Muscle layer of colon (tissue), 2 donors: ENCODE measurements at regions not wholly inside any gene's neighbourhood (a gene's known extent, or its start where the extent isn't known, plus 50 kb on each side); places are given as distances from the start of the nearest gene placed in this dataset.

Experiments
- H3K27ac ChIP-seq: one replicate; pipeline ENCODE4 v1.7.0; 2013; ENCODE audit warnings: low read depth, mild to moderate bottlenecking, low read length, moderate library complexity
- H3K27me3 ChIP-seq, 2 donors: one replicate each; pipeline ENCODE4 v1.7.0; 2013; ENCODE audit warnings: low read length in 2 of 2, mild to moderate bottlenecking in 2 of 2; ENCODE audit not compliant: insufficient read depth in 2 of 2, control insufficient read depth in 1 of 2
- H3K36me3 ChIP-seq: one replicate; pipeline ENCODE4 v1.7.0; 2013; ENCODE audit warnings: mild to moderate bottlenecking, low read length; ENCODE audit not compliant: insufficient read depth
- H3K4me1 ChIP-seq: one replicate; pipeline ENCODE4 v1.7.0; 2013; ENCODE audit warnings: mild to moderate bottlenecking, low read length; ENCODE audit not compliant: insufficient read depth
- H3K4me3 ChIP-seq, 2 donors: one replicate each; pipeline ENCODE4 v1.7.0; 2013; ENCODE audit warnings: low read length in 2 of 2, low read depth in 1 of 2, mild to moderate bottlenecking in 1 of 2, moderate library complexity in 1 of 2
- H3K9ac ChIP-seq: one replicate; pipeline ENCODE4 v1.7.0; 2013; ENCODE audit warnings: low read length
- H3K9me3 ChIP-seq: one replicate; pipeline ENCODE4 v1.7.0; 2013; ENCODE audit warnings: mild to moderate bottlenecking, low read length
- donor health status: abdominal sarcoma.
- donor health status: Adenocarcinoma of cecum.

DNA sequence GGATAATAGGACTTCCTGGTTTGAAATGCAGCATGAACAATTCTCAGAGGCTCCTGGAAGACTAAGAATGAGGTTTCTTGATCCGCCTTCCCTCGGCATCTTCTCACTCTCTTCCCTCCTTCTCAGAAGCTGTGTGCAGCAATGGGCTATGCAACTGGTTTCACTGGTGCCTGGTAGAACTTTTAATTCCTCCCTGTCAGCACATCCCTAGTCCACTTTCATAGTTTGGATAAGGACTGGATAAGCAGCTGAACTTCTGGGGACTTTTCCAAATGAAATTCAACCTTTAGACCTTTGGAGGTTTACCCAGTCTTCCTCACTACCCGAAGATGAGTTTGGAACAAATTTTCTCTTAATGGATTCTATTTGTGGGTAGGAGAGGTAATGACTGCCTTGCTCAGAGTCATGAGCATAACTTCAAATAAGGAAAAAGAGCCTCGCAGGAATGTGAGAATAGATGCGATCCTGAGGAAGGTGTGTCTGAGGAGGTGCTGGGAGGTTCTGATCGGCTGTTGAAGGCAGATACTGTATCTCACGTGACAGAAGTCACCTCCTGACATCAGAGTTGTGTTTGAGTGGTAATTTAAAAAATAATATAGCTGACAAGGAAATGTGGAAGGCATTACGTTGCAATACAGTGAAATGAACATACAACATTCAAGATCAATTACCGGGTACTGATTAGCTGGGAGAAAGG lies 56.0 kb upstream of the HAND2 start:
- Histone ChIP-seq H3K4me3 (no peak overlapping the region), H3K4me1 (peaks cover 16% of the 10 kb centered on the region)

DNA sequence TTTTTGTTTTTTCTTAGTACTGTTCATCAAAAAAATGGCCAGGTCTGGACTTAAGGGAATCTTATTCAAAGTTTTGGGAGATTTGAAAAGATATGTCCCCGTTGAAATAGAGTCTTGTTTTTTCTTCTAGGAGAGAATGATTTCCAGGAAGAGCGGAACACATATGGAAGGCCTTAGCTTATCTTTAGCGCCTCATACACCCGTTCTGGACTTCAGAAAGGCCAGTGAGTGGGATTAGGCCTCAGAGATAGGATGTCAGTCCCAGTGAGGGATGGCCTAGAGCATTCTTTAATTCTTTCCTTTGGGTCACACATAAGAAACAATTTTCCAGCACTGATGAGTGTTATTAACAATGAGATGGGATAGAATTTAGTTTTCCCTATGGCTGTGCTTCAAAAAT lies 54.5 kb upstream of the HAND2 start:
- H3K27me3 ChIP-seq, result no peaks in the 10 kb centered on the region
- no peak overlapping the region for H3K9ac ChIP-seq
- peaks cover 16% of the 10 kb centered on the region for H3K4me1 ChIP-seq
- H3K9me3 ChIP-seq, result no peaks in the 10 kb centered on the region
- no peaks in the 10 kb centered on the region for H3K36me3 ChIP-seq
- H3K27ac ChIP-seq, result no peak overlapping the region
- no peak overlapping the region for H3K4me3 ChIP-seq

More for the DNA sequence above, 56.0 kb upstream of the HAND2 start:
- no peak overlapping the region for H3K27ac ChIP-seq
- H3K27me3 ChIP-seq, result no peaks in the 10 kb centered on the region
- H3K9ac ChIP-seq, result no peak overlapping the region
- no peaks in the 10 kb centered on the region for H3K36me3 ChIP-seq
- no peaks in the 10 kb centered on the region for H3K9me3 ChIP-seq
